Activated CD4-positive, CD25-positive, alpha-beta regulatory T cell (primary cell): ENCODE measurements at regions not wholly inside any gene's neighbourhood (a gene's known extent, or its start where the extent isn't known, plus 50 kb on each side); places are given as distances from the start of the nearest gene placed in this dataset.

Experiments
- DNase-seq, 4 experiments: peaks; one replicate each; lab custom pipeline; 2025; lab: John Stamatoyannopoulos, UW

DNA sequence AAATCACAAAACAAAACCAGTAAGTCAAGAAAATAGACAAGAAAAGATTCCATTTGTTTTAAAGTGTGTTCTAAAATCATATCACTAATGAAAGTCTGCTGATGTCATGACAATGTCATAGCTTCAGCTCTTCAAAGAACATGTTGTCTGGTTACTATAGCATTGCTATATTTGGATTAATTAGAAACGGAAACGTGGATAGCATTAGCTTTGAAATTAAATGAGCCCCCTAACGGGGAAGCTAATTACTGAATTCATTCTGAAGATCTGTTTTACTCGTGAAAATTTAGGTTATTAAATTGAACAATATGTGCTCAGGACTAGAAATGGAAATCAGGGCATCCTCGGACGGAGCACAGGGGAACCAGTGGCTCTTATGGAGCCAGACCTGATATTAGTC, 316.7 kb upstream of the AGTR1 start:
- DNase-seq, result no peak

DNA sequence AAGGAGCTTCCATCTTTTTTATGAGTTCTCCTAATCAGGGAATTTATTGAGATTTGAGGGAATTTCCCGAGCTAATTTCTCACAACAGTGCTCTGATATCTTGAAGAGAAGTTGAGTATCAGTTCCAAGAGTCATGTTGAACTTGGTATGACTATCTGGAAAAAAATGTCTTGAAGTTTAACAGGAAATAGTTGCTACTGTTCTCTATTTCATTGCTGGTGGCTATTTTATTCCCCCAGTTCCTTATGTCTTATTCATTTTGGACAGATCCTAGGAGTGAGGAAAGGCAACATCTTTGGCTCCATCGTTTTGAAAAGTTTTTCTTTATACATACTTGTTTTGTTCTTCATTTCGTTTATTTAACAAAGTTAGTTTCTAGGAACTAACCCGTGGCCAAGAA, 307.8 kb upstream of the AGTR1 start:
- no peak for DNase-seq

DNA sequence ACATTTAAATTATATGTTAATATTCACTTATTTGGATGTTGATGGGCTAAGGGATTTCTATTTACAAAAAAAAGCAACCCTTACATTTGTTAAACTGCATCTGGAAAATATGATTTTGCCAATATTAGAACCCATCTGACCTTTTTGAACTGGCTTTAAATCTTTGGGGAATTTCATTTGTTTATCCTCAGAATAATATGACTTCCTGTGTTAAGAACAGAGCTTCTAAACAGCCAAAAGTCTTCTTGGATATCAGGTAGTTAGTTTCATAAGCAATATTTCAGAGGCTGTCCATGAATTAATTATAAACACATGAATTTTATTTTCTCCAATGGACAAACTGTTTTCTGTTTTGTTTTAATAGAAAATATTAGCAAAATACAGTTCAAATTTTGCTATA, 301.9 kb upstream of the AGTR1 start:
- DNase-seq, result no peak

DNA sequence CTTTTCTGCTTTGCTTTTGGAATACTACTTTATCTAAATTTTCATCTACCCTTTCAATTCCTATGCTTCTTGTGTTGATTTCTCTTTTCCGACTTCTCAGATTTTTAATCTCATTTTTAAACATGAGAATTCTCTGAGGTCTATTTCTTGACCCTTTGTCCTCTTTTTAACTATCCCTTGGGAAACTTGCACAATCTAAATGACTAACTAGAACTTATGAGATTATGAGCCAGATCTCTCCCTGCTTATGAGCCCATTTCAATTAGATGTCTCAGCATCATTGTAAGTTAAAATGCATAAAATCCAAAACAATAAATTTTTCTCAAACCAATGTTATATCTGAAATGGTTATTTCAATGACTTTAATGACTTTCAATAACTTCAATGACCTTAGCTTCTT, 296.9 kb upstream of the AGTR1 start:
- no peak for DNase-seq

DNA sequence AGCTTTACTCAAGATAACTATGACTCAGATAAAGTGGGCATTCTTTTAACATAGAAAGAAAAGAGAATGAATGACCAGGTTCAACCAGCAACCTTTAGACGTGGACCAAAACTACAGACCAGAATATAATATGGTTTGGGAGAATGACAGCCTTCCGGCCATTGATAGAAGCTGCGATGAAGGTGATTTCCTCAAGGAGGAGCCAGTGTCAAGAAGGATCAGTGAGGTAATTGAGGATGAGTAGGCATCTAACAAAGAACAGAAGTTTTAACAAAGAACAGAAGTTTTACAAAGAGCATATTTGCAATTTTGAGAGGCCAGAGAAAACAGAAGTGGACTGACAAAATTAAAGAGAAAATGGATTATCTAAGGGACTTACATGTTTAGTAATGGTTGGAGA, 289.0 kb upstream of the AGTR1 start:
- no peak for DNase-seq

DNA sequence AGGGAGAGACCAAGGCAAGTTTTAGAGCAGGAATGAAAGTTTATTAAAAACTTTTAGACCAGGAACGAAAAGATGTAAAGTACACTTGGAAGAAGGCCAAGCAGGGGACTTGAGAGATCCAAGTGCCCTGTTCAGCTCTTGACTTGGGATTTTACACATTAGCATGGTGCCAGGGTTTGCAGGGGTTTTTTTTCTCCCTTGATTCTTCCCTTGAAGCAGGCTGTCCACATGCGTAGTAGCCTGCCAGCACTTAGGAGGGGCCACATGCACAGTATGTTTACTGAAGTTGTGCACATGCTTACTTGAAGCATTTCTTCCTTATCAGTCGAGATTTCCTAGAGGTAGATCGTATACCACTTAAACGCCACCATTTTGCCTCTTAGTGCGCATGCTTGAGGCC, 277.5 kb upstream of the AGTR1 start:
- DNase-seq, result no peak

DNA sequence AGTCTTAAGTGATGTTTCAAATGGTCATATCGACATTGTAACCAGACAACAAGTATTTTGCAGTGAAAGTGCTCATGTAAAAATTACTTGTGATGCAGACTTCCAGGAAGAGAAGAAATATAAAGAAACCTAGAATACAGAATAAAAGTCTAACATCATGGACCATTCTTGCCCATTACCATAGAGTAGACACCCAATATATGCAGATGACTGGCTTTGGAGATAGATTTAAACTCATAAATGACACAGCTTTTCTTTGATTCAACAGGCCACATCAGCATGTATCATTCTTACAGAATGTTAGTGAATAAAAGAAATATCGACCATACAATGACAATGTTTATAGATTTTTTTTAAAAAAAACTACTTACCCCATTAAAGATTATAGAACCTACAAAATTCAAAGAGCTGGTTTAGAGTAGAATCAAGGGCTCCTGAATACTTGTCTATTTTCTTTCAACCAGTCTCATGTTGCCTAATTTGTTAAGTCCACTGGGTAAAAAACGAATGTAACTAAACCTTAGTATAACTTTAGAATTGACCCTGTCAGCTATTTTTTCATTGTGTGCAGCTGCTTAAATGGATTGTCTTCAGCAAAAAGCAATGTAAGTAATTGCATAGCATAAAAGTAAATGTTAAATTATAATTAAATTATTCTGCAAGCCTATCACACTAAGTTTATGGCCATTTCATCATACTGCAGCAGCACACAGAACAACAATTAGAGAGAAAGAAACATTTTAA, 268.7 kb upstream of the AGTR1 start:
- DNase-seq, result no peak

DNA sequence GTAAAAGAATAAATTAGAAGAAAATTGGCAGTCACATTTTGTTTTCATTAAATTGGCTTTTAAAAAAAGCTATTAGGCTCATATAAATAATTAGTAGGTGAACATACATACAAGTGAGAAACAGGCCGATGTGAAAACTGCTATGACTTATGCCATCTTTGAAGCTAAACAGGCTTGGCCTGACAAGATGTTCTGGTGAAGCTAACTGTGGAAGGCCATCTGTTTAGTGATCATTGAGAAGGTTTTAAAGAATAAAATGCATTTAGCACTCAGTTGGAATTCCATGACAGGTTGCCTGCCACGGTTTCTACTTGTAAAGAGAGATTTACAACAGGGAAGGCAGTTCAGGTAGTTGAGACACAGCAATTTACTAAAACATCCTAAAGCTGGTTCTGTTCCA, 264.0 kb upstream of the AGTR1 start:
- DNase-seq, result no peak

DNA sequence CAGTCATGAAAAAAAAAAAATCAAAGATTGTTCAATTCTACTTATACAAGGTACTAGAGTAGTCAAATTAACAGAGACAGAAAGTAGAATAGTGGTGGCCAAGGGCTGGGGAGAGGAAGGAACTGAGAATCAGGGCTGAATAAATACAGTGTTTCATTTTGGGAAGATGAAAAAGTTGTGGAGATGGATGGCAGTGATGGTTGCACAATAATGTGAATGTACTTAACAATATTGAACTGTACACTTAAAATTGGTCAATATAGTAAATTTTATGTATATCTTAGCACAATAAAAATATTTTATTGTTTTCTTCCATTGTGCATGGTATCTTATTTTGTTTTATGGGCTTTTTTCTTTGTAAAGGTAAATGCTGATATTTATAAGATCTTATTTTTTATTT, 262.2 kb upstream of the AGTR1 start:
- DNase-seq, result no peak

DNA sequence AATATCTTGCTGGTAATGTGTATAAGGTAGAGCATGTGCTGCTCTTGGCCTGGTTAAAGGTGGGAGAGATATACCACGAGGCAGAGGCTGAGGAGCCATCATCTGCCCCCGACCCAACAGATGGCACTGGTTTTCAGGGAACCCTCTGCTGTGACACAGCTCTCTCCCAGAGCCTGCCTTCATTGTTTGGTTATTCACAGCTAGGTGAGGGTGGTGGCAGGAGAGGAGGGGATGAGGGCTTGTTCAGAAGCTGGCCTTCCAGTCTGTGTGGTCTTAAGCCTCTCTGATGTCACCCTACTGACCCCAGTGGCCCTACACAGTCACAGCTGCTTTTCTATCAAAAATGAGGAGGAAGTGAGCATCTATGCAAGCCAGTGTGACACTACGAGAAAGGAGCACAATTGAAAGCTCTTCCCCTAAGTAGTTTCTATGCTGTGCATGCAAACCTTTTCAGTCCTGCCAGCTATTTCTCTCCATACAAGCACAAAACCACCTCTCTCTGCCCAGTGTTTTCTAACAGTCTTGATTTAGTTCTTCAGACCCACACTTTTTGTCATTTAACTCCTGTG, 258.4 kb upstream of the AGTR1 start:
- no peak for DNase-seq

DNA sequence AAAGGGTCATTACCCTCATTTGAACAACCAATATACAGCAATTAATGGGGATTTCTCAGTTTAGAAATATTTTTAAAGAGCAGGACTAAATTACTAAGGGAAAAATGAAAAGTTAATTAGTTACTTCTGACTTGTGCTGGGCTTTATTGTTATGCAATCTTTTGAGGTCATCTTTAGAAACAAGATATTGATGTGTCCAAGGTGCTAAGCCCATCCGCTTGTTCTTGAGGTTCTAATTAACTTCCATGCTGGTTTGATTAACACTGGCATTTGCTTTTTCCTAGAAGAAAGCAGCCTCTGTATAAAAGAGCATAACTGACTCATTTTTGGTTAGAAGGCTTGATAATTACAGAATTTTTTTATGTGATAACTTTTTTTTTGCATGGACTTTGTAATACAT, 256.5 kb upstream of the AGTR1 start:
- no peak for DNase-seq

DNA sequence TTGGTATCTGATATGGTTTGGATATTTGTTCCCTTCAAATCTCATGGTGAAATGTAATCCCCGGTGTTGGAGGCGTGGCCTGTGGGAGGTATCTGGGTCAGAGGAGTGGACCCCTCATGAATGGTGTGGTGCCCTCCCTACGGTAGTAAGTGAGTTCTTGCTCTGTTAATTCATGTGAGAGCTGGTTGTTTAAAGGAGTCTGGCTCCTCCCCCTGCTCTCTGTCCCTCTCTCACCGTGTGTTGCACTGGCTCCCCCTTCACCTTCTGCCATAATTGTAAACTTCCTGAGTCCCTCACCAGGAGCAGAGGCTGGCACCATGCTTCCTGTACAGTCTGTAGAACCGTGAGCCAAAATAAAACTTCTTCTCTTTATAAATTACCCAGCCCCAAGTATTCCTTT, 246.9 kb upstream of the AGTR1 start:
- DNase-seq, result no peak

DNA sequence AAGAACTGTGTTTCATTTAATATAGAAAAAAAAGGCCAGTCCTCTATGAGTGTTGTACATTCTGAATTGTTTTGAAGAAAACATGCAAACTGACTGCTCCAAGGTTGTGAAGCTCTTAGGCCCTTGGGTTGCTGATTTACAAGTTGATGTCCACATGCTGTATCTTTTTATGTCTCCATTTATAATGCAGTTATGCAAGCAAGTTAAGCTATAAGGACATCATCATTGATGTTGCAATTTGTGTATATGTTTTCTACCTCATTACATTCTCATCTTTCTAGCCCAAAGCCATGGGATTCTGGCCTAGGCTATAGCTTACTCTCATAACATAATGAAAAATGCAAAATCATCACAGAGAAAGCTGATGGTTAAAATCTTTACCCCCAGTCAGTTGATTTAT, 245.7 kb upstream of the AGTR1 start:
- DNase-seq, result no peak

DNA sequence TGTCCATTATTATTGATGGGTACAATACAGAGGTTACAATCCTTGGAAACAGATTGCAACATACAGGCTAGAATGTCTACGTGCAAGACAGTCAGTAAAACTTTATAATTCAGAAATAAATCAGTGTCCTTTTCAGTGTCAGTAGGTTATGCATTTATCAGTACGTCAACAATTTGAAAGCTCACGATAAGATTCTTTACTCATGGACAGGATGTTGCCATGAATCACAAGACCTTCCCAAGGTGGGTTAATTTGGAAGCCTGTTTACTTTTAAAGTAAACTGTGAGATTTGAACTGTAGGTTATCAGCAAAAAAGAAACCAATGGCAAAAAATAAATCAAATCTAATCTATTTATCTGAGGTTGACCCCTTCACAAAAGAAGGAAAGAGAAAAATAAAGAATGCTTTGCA, 243.9 kb upstream of the AGTR1 start:
- DNase-seq, result no peak

DNA sequence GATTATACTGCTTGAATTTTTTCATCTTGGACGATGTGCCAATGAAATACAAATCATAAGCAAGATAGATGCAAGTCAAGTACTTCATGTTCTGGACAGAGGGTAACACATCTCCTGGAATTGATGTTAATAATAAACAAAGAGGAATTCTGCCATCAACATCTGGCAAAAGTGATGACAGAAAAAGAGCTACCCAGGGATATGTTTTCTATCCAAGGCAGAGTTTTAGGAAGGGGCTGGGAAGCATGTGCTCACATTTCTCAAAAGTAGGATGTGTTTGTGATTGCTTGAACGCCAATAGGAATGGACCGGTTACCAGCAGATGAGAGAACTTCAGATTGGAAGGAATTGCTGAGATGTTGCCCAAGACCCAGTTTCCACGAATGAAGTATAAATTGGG, 242.6 kb upstream of the AGTR1 start:
- DNase-seq, result no peak

DNA sequence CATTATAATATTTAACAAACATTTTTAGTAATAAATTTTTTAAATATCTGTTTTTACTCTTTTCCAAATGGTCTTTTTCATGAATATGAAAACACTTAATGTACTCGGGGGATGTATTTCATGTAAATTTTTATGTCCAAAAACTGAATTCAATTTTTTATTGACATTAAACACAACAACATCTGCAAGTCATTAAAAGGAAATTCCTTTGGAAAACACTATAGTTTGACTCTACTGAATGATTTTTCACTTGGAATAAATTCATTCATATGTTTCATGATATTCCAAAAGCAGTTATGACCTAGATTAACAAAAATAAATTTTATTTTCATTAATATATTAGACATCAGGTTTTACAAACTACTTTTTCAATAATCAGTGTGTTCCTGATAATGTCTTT, 239.8 kb upstream of the AGTR1 start:
- DNase-seq, result no peak

DNA sequence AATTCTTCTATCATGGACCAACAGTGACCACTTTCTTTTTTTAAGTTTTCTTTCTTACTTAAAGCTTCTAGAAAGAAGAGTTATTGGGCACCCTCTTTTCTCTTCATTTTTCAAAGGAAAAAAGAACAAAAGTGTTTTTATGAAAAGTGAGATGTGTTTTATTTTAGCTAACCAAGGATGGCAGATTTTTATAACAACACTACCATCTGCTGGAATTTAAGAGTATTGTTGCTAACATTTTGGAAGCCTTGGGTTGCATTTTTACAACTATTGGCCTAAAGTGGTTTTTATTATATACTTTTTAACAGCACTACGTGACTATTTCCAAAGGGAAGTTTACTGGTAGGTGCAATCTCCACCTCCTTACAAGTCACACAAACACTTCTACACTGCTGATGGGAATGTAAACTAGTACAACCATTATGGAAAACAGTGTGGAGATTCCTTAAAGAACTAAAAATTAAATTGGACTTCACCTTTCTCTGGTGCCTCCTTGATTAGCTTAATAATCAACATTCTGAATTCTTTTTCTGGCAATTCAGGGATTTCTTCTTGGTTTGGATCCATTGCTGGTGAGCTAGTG, 237.7 kb upstream of the AGTR1 start:
- no peak for DNase-seq

DNA sequence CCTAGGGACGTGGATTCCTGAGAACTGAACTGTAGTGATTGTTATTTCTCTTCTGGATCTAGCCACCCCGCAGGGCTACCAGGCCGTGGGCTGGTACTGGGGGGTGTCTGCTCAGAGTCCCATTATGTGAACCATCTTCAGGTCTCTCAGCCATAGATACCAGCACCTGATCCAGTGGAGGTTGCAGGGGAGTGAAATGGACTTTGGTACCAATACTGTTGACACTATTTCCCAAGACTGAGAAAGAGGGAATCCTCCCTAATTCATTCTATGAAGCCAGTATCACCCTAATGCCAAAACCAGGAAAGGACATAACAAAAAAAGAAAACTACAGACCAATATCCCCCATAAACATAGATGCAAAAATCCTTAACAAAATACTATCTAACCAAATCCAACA, 237.0 kb upstream of the AGTR1 start:
- DNase-seq, result no peak

DNA sequence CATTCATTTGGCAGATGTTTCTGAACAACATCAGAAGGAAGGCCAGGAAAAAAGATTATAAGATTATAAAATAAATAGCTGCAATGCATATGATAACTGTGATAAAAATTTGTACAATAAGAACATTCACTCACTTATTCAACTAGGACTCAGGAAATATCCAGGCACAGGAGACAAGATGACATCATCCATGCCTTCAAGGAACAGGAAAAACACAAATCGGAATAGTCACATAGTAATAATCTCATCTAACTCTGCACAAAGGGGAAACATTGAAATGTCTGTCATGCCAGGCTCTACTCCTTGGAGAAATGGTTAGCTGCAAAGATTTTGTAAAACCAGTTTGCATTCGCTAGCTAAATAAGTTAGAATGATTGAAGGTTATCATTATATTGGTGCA, 233.5 kb upstream of the AGTR1 start:
- DNase-seq, result no peak

DNA sequence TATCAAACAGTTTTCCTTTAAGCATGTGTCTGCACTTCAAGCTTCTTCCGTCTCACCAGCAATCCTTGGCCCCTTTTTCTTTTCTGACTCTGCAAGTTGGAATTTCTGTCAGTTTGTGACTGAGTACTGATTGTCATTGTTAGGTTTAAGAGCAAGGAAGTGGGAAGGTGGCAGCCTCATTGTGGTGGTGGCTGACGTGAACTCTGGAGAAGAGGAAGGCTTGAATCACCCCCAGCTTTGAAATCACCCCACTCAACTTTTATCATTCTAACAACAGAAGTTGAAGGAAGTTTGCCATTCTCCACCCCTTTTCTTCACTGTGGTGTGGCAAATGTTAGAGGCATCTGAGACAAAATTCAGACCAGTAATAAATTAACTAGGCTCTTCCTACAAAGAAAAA, 231.6 kb upstream of the AGTR1 start:
- no peak for DNase-seq

DNA sequence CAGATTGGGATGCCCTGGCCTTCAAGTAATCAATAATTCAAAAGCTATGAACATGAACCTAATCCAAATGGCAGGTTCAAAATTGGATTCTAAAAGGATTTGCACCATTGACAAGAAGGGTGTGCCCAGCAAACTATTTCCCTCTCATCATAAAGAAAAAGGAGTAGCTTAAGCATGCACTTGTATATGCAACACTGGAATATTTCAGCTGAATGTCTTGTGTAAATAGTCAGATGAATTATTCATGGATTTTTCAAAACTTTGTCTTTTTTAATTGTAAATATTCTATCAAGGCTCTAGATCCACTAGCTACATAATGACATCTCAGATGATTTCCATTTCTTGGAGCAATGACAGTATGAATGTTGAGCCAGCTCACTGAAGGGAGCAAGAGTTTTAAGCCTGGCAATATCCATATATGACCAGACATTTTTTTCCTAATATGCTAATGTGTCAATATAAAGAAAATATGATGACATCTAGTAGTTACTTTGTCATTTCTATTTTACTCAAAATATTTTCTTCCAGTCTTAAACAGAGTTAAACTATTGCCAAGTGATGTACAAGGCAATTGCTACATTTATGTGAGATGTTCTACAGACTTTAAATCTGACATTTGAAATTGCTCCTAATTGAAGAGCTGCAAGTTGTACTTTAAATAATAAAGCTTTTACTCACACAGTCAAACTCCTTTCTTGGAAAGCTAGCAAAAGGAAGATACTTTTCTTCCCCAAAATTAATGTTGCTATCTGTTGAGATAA, 230.5 kb upstream of the AGTR1 start:
- no peak for DNase-seq

DNA sequence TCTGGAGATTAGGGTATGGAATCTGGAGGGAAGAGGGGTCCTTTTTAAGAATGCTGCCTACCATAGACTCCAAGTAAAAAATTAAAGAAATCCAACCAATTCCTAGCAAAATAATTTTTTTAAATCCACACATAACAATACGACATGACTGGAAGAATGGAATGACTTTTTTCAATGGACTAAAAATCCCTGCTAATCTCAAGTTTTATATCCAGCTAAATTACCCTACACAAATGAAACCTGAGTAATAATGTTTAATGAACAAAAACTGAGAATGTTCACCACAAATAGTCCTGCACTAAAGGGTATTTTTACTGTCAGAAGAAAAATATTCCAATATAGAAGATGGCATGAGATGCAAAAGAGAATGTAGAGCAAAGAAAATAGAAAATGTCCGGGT, 220.3 kb upstream of the AGTR1 start:
- no peak for DNase-seq

DNA sequence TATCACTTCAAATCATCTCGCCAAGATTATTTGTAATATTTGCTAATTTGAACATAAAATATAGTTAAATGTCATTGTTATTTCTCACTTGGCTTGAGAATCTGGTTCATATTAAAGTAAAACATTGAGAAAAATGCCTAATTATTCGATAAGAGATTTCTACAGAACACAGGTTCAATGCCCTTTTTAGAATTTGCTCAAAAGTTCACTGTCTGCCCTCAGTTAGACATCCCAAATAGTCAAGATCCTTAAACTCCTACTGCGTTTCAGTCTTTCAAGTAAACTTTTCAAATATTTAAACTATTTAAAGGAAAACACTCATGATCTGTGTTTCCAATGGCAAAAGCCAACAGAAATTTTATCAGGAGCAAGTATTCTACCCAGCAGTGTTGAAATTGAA, 204.1 kb upstream of the AGTR1 start:
- DNase-seq, result no peak
